Spleen (tissue), 7 donors: ENCODE measurements at regions not wholly inside any gene's neighbourhood (a gene's known extent, or its start where the extent isn't known, plus 50 kb on each side); places are given as distances from the start of the nearest gene placed in this dataset.

Experiments
- POLR2A ChIP-seq, 3 donors: fragments of 450-650 bp; IDR thresholded peaks; one replicate each; pipeline ENCODE4 v1.5.1; 2017; ENCODE audit warnings: antibody characterized with exemption in 3 of 3, mild to moderate bottlenecking in 1 of 3
- TF ChIP-seq, protein P1 (sequence below), 11 experiments: fragments of 200-600 bp in 7 of 11; fragments of 450-650 bp in 4 of 11; sonication (generic) in 4 of 11; IDR thresholded peaks in 8 of 11; conservative IDR thresholded peaks in 3 of 11; 1 replicate in 7 of 11; 2 replicates in 4 of 11; pipeline versions ENCODE4 v1.4.0 to v1.8.0; 2016 to 2021; ENCODE audit warnings: antibody characterized with exemption in 11 of 11, inconsistent platforms in 4 of 11, mild to moderate bottlenecking in 1 of 11
- donor health status: DM: no; HTN: no; CAD: no; lungs with moderate emphysema.
- donor health status: DM: no; HTN: no; CAD: no.
- donor health status: DM: no; HTN: no; CAD: no.

DNA sequence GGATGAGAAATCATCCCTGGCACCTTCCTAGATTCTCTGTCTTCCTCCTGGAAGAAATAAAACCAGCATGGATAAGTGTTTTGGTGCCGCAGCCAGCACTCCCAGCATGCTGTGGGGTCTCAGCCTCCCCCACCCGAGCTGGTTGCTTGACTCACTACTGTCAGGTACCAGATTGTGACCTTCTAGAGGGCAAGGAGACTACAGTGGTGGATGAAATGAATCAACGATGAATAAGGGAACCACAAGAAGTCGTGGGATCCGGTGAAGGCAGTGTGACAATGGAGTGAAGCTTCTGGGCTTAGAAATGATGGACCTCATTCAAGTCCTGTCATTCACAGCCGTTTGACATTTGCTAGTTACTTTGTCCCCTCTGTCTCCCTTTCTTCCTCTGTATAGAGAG lies 50.2 kb upstream of the SLCO3A1 start:
- no peak for TF ChIP-seq POLR2A (IDR thresholded peaks at IDR 0.05)
- TF ChIP-seq, protein P1, sequence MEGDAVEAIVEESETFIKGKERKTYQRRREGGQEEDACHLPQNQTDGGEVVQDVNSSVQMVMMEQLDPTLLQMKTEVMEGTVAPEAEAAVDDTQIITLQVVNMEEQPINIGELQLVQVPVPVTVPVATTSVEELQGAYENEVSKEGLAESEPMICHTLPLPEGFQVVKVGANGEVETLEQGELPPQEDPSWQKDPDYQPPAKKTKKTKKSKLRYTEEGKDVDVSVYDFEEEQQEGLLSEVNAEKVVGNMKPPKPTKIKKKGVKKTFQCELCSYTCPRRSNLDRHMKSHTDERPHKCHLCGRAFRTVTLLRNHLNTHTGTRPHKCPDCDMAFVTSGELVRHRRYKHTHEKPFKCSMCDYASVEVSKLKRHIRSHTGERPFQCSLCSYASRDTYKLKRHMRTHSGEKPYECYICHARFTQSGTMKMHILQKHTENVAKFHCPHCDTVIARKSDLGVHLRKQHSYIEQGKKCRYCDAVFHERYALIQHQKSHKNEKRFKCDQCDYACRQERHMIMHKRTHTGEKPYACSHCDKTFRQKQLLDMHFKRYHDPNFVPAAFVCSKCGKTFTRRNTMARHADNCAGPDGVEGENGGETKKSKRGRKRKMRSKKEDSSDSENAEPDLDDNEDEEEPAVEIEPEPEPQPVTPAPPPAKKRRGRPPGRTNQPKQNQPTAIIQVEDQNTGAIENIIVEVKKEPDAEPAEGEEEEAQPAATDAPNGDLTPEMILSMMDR (IDR thresholded peaks at IDR 0.05 in 8 of 11, conservative IDR thresholded peaks at IDR 0.05 in 3 of 11): no peak
